Urinary bladder (tissue), 3 donors: ENCODE measurements at regions not wholly inside any gene's neighbourhood (a gene's known extent, or its start where the extent isn't known, plus 50 kb on each side); places are given as distances from the start of the nearest gene placed in this dataset.
"Not testable (repeated sequence)": the region's sequence is repeated elsewhere in the genome, so short reads cannot be mapped to it uniquely, and the experiment has no call there.

Experiments used
- DNase-seq: peaks from one replicate; pipeline ENCODE4 v3.0.0-alpha.2; 2015; ENCODE audit errors: extremely low spot score
- H3K27ac ChIP-seq: one replicate; pipeline ENCODE4 v1.5.1; 2013; ENCODE audit warnings: low read depth, mild to moderate bottlenecking, moderate library complexity
- H3K36me3 ChIP-seq: one replicate; pipeline ENCODE4 v1.6.1; 2013; ENCODE audit warnings: mild to moderate bottlenecking, moderate library complexity; ENCODE audit not compliant: insufficient read depth
- H3K4me1 ChIP-seq: one replicate; pipeline ENCODE4 v1.6.1; 2013; ENCODE audit warnings: mild to moderate bottlenecking, moderate library complexity; ENCODE audit not compliant: insufficient read depth
- H3K4me3 ChIP-seq: one replicate; pipeline ENCODE4 v1.5.1; 2013; ENCODE audit warnings: low read depth, low read length
- WGBS: extraction: QIAGEN DNeasy Blood & Tissue Kit; methylation state at CpG from one replicate; pipeline ENCODE4 v1.1.7; 2013; 5-methylcytosine and 5-hydroxymethylcytosine counted together
- donor health status: healthy with polysubstance abuse.
- donor health status: healthy.

DNA sequence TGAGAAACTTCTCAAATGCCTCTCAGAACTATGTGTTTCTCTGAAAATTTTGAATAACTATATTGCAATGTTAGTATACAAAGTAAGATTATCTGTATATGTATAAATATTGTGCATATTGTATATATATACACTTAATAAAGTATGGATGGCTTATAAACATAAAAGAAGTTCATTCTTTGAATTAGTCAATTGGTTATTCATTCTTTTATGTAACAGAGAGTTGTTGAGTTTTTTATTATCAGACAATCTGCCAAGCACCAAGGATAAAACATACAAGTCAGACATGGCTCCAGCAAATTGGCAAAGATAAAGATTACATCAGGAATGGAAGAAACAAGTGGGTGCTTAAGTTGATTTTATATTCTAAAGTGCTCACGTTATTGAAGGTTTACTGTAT is 289.1 kb upstream of the EYS start:
- no peaks in the 10 kb centered on the region for H3K4me1 ChIP-seq
- WGBS = 46% methylated on average over 1 of the region's 1 CpG
- H3K27ac ChIP-seq = no peak overlapping the region
- no peak for DNase-seq
- H3K4me3 ChIP-seq = no peak overlapping the region
- H3K36me3 ChIP-seq = no peaks in the 10 kb centered on the region

GRCh38 chr6:65989676-65990075 is 282.6 kb upstream of the EYS start:
- no peak for DNase-seq

DNA sequence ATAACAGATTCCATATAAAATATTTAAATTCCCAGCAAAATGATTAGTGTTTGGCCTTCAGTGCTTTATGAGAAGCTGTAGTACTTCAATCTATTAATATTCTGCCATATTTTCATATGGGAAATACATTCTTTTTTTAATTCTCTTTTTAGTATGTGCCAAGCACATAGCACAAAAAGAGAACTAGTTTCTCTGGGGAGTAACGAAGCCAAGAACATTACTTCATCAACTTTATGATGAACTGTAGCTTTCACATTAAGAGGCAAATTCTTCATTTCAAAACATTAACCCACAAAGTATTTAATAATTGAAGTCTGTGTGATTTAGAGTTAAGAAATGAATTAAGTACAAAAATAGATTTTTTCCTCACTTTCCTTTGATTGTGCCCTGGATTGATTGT is 281.0 kb upstream of the EYS start:
- H3K4me1 ChIP-seq = no peaks in the 10 kb centered on the region
- H3K4me3 ChIP-seq = no peak overlapping the region
- WGBS = 58% methylated on average over 1 of the region's 1 CpG
- H3K36me3 ChIP-seq = no peaks in the 10 kb centered on the region
- DNase-seq = no peak
- H3K27ac ChIP-seq = no peak overlapping the region

More at GRCh38 chr6:65989676-65990075, 282.6 kb upstream of the EYS start:
- H3K4me3 ChIP-seq = no peak overlapping the region
- H3K4me1 ChIP-seq = no peaks in the 10 kb centered on the region
- no peaks in the 10 kb centered on the region for H3K36me3 ChIP-seq
- no peak overlapping the region for H3K27ac ChIP-seq
- 97% methylated on average over 5 of the region's 5 CpGs for WGBS

- no peak for DNase-seq
- Histone ChIP-seq H3K27ac (no peak overlapping the region), H3K4me1 (no peaks in the 10 kb centered on the region), H3K4me3 (no peak overlapping the region), H3K36me3 (no peaks in the 10 kb centered on the region)
- 94% methylated on average over 2 of the region's 2 CpGs for WGBS
Measured at GRCh38 chr6:65984089-65984488, 277.1 kb upstream of the EYS start.

DNA sequence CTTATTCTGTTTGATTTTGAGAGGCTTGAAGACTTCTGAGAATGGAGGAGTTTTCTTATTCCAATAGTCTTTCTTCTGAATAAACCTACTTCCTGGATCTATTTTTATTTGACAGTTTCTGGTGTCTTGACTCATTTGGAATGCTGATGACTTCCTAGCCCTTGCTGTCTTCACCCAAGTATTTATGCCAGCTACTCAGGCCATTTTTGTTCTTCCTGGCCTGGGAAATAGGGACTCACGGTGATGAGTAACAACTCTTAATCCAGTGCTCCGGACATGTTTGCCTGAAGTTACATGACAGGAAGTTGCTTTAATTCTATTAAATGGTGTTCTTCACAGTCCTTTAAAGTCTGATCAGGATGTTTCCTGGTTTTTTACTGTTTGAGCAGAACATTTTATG is 272.1 kb upstream of the EYS start:
- WGBS = 35% methylated on average over 2 of the region's 2 CpGs
- Histone ChIP-seq H3K4me3 (no peak overlapping the region), H3K27ac (no peak overlapping the region), H3K36me3 (no peaks in the 10 kb centered on the region), H3K4me1 (no peaks in the 10 kb centered on the region)
- no peak for DNase-seq

- H3K27ac ChIP-seq, DNase-seq, H3K4me3 ChIP-seq, H3K4me1 ChIP-seq, H3K36me3 ChIP-seq: not testable (repeated sequence)
- WGBS = 93% methylated on average over 9 of the region's 9 CpGs
Measured at GRCh38 chr6:65971252-65971651, 264.2 kb upstream of the EYS start.

GRCh38 chr6:65964261-65964660 is 257.2 kb upstream of the EYS start:
- Histone ChIP-seq H3K27ac (no peak overlapping the region), H3K4me3 (no peak overlapping the region), H3K36me3 (no peaks in the 10 kb centered on the region), H3K4me1 (no peaks in the 10 kb centered on the region)
- no peak for DNase-seq

GRCh38 chr6:65955034-65955433 is 248.0 kb upstream of the EYS start:
- 94% methylated on average over 3 of the region's 3 CpGs for WGBS

DNA sequence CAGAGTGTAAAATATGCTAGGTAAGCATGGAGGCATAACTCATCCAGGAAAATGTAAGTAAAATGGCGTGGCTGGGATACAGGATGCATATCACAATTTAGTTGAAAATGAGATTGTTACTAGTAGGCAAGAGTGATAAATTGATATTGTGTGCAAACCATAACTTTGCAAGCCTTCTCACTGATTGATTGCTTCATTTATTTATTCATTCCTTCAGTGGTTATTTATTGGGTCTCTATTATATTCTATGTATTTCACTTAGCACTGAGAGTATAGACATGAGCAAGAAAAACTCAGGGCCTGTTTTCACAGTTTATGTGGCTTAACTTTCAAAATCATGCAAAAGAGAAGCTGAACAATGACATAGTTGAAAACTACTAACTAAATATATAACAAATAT is 241.0 kb upstream of the EYS start:
- 94% methylated on average over 1 of the region's 1 CpG for WGBS
- Histone ChIP-seq H3K4me3 (no peak overlapping the region), H3K36me3 (no peaks in the 10 kb centered on the region), H3K27ac (no peak overlapping the region), H3K4me1 (no peaks in the 10 kb centered on the region)
- no peak for DNase-seq

More at GRCh38 chr6:65955034-65955433, 248.0 kb upstream of the EYS start:
- H3K36me3 ChIP-seq = no peaks in the 10 kb centered on the region
- H3K4me3 ChIP-seq = no peak overlapping the region
- no peaks in the 10 kb centered on the region for H3K4me1 ChIP-seq
- no peak for DNase-seq
- no peak overlapping the region for H3K27ac ChIP-seq

DNA sequence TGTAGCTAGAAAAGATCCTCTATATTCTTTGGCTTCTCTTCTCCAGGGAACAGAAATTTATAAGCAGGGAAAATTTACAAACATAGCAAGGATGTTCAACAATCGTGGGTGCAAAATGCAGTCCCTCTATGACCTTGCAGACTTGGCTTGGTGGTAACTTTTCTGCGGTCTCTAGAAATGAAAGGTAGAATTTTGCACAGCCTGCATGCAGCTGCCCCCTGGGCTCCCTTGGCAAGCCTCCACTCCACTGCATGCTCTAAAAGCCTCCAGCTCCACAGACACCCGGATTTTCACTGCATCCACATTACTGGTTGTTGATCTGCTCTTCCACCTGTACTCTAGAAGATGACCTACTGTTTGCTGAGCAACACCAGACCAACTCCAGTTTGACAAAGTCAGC is 236.5 kb upstream of the EYS start:
- Histone ChIP-seq H3K4me3 (no peak overlapping the region), H3K27ac (no peak overlapping the region), H3K4me1 (no peaks in the 10 kb centered on the region), H3K36me3 (no peaks in the 10 kb centered on the region)
- no peak for DNase-seq
- 41% methylated on average over 3 of the region's 3 CpGs for WGBS

- DNase-seq = peak; percentile 17
- 25% methylated on average over 3 of the region's 3 CpGs for WGBS
- no peak overlapping the region for H3K27ac ChIP-seq
Measured at GRCh38 chr6:65943051-65943450, 236.0 kb upstream of the EYS start.

GRCh38 chr6:65938000-65938399 is 231.0 kb upstream of the EYS start:
- DNase-seq = no peak
- Histone ChIP-seq H3K27ac (no peak overlapping the region), H3K4me3 (no peak overlapping the region), H3K36me3 (no peaks in the 10 kb centered on the region), H3K4me1 (no peaks in the 10 kb centered on the region)
- WGBS = 32% methylated on average over 2 of the region's 2 CpGs

More at GRCh38 chr6:65943051-65943450, 236.0 kb upstream of the EYS start:
- Histone ChIP-seq H3K36me3 (no peaks in the 10 kb centered on the region), H3K4me3 (no peak overlapping the region), H3K4me1 (no peaks in the 10 kb centered on the region)

DNA sequence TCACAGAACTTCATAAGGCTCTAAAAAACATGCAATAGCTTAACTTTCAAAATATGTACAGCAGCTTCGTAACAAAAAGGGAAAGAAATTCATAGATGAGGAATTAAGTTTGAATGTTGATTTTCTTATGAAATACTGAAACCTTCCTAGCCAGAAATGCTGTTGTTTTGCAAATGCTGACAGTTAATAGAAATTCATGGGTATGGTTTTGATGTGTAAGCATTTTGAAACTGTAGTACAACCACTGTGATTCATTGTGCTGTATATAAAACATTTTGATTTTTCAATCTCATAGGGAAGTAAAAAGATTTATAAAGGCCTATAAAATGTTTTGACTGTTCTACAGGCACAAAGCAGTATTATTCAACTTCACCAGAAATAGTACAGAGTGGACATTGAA is 228.4 kb upstream of the EYS start:
- H3K27ac ChIP-seq = no peak overlapping the region
- H3K4me1 ChIP-seq = no peaks in the 10 kb centered on the region
- no peaks in the 10 kb centered on the region for H3K36me3 ChIP-seq
- H3K4me3 ChIP-seq = no peak overlapping the region
- no peak for DNase-seq
- 94% methylated on average over 1 of the region's 1 CpG for WGBS

DNA sequence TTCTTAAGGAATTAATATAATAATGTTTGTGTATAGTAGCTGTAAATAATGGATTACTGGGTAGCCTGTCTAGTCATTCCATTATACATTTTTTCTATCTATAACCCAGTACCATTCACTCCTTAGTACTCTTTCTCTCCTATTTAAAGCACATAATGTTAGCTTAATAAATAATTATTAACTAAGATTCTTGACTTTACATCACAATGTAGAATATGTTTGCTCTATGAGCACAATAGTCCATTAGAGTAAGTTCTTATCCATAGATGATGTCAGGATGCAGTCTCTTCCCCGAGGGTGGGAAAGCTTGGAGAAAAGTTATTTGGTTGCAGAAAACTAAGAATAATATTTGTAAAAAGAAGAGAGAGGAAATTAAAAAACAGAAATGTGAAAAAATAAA is 226.4 kb upstream of the EYS start:
- 88% methylated on average over 1 of the region's 1 CpG for WGBS
- DNase-seq = no peak

DNA sequence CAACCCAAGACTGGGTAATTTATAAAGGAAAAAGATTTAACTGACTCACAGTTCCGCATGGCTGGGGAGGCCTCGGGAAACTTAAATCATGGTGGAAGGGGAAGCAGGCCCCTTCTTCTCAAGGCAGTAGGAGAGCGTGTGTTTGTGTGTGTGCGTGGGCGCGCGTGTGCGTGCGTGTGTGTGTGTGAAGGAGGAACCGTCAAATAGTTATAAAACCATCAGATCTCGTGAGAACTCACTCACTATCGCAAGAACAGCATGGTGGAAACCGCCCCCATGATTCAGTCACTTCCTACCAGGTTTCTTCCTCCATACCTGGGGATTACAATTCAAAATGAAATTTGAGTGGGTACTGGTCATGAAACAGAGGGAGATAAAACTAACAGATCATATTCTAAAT is 220.1 kb upstream of the EYS start:
- Histone ChIP-seq H3K27ac (no peak overlapping the region), H3K4me1 (no peaks in the 10 kb centered on the region), H3K4me3 (no peak overlapping the region), H3K36me3 (no peaks in the 10 kb centered on the region)
- no peak for DNase-seq
- WGBS = 98% methylated on average over 13 of the region's 13 CpGs

More for the DNA sequence above, 226.4 kb upstream of the EYS start:
- Histone ChIP-seq H3K4me3 (no peak overlapping the region), H3K27ac (no peak overlapping the region), H3K4me1 (no peaks in the 10 kb centered on the region), H3K36me3 (no peaks in the 10 kb centered on the region)
